ENCODE measurements at regions not wholly inside any gene's neighbourhood (a gene's known extent, or its start where the extent isn't known, plus 50 kb on each side); places are given as distances from the start of the nearest gene placed in this dataset.

DNA sequence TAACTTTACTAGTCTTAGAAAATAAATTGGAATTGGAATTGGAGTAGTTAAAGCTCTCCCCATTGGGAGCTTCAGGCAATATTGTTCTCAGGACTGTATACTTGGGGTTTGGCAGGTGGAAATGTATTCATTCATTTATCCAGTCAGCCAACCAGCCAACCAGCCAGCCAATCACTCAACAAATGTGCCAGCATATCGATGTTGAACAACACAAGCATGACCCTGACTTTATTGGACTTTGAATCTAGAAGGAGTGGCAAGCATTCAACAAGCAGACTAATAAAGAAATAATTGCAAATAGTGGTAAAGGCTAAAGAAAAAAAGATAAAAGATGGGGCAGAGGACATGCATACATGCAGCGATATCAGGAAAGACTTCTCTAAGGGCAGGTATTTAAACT, 55.5 kb upstream of the ZC3H11B start:
- Histone ChIP-seq H3K27ac (ENCODE audit: low read depth in 1 of 2, low read length in 1 of 2) (no peak overlapping the region), H3K9ac (ENCODE audit: insufficient read depth in 1 of 2, low read length in 2 of 2) (no peak overlapping the region), H3K27me3 (ENCODE audit: control insufficient read depth in 3 of 3, insufficient read depth in 3 of 3, low read length in 2 of 3) (no peaks in the 10 kb centered on the region), H3K9me3 (ENCODE audit: control insufficient read depth in 4 of 4, insufficient read depth in 3 of 4, low read length in 3 of 4) (no peaks in the 10 kb centered on the region), H3K36me3 (ENCODE audit: control insufficient read depth in 4 of 4, insufficient read depth in 4 of 4, low read length in 4 of 4) (no peaks in the 10 kb centered on the region), H3K4me1 (ENCODE audit: control insufficient read depth in 5 of 5, insufficient read depth in 5 of 5, low read length in 5 of 5) (peaks cover 0 to 16% (median 11%) of the 10 kb centered on the region in 5 donors), H3K4me3 (no peak overlapping the region)
- ATAC-seq (ENCODE audit: insufficient read depth, low FRiP score) (no peak), DNase-seq (no peak)
- WGBS, 2 donors, result 88 to 92% methylated on average over 2 of the region's 2 CpGs
- no peak for TF ChIP-seq CTCF (IDR thresholded peaks at IDR 0.05; ENCODE audit: control extremely low read depth, extremely low read depth)

GRCh38 chr1:219666242-219666641, 53.3 kb upstream of the ZC3H11B start:
- 68 to 87% methylated on average over 3 of the region's 3 CpGs for WGBS, 2 donors
- H3K27me3 ChIP-seq (ENCODE audit: control insufficient read depth in 3 of 3, insufficient read depth in 3 of 3, low read length in 2 of 3), result no peaks in the 10 kb centered on the region
- TF ChIP-seq CTCF (IDR thresholded peaks at IDR 0.05; ENCODE audit: control extremely low read depth, extremely low read depth), result no peak

GRCh38 chr1:219665089-219665488, 52.2 kb upstream of the ZC3H11B start:
- no peak overlapping the region for H3K9ac ChIP-seq (ENCODE audit: insufficient read depth in 1 of 2, low read length in 2 of 2)
- no peaks in the 10 kb centered on the region for H3K27me3 ChIP-seq (ENCODE audit: control insufficient read depth in 3 of 3, insufficient read depth in 3 of 3, low read length in 2 of 3)
- peaks cover 0 to 20% (median 0%) of the 10 kb centered on the region in 5 donors for H3K4me1 ChIP-seq (ENCODE audit: control insufficient read depth in 5 of 5, insufficient read depth in 5 of 5, low read length in 5 of 5)
- H3K36me3 ChIP-seq (ENCODE audit: control insufficient read depth in 4 of 4, insufficient read depth in 4 of 4, low read length in 4 of 4), result no peaks in the 10 kb centered on the region
- WGBS, 2 donors, result 91 to 93% methylated on average over 1 of the region's 1 CpG
- no peak overlapping the region for H3K27ac ChIP-seq (ENCODE audit: low read depth in 1 of 2, low read length in 1 of 2)
- DNase-seq (no peak), ATAC-seq (ENCODE audit: insufficient read depth, low FRiP score) (no peak)
- TF ChIP-seq CTCF (IDR thresholded peaks at IDR 0.05; ENCODE audit: control extremely low read depth, extremely low read depth), result no peak
- no peaks in the 10 kb centered on the region for H3K9me3 ChIP-seq (ENCODE audit: control insufficient read depth in 4 of 4, insufficient read depth in 3 of 4, low read length in 3 of 4)
- H3K4me3 ChIP-seq, result no peak overlapping the region

More at GRCh38 chr1:219666242-219666641, 53.3 kb upstream of the ZC3H11B start:
- Histone ChIP-seq H3K4me3 (no peak overlapping the region), H3K9me3 (ENCODE audit: control insufficient read depth in 4 of 4, insufficient read depth in 3 of 4, low read length in 3 of 4) (no peaks in the 10 kb centered on the region), H3K9ac (ENCODE audit: insufficient read depth in 1 of 2, low read length in 2 of 2) (no peak overlapping the region), H3K27ac (ENCODE audit: low read depth in 1 of 2, low read length in 1 of 2) (no peak overlapping the region), H3K4me1 (ENCODE audit: control insufficient read depth in 5 of 5, insufficient read depth in 5 of 5, low read length in 5 of 5) (peaks cover 0 to 11% (median 10%) of the 10 kb centered on the region in 5 donors), H3K36me3 (ENCODE audit: control insufficient read depth in 4 of 4, insufficient read depth in 4 of 4, low read length in 4 of 4) (no peaks in the 10 kb centered on the region)
- DNase-seq, result peak in 2 of 3 donors; percentile 64 to 78
- ATAC-seq (ENCODE audit: insufficient read depth, low FRiP score), result no peak
